KOPT-K1 (cell line): ENCODE measurements at regions not wholly inside any gene's neighbourhood (a gene's known extent, or its start where the extent isn't known, plus 50 kb on each side); places are given as distances from the start of the nearest gene placed in this dataset.

Experiments
- H3K27ac ChIP-seq: fragments of 200-600 bp; sonication (generic); 2 replicates; pipeline ENCODE4 v1.5.1; 2016; ENCODE audit warnings: antibody characterized with exemption, mild to moderate bottlenecking, low read depth, low read length; ENCODE audit not compliant: poor library complexity, severe bottlenecking
- H3K36me3 ChIP-seq: fragments of 200-600 bp; sonication (generic); 2 replicates; pipeline ENCODE4 v1.5.1; 2017; ENCODE audit warnings: antibody characterized with exemption, mild to moderate bottlenecking, low read length, moderate library complexity; ENCODE audit not compliant: insufficient read depth
- H3K9me3 ChIP-seq: fragments of 200-600 bp; sonication (generic); 2 replicates; pipeline ENCODE4 v1.5.1; 2017; ENCODE audit warnings: antibody characterized with exemption, low read length, mild to moderate bottlenecking; ENCODE audit not compliant: insufficient read depth, poor library complexity, severe bottlenecking

DNA sequence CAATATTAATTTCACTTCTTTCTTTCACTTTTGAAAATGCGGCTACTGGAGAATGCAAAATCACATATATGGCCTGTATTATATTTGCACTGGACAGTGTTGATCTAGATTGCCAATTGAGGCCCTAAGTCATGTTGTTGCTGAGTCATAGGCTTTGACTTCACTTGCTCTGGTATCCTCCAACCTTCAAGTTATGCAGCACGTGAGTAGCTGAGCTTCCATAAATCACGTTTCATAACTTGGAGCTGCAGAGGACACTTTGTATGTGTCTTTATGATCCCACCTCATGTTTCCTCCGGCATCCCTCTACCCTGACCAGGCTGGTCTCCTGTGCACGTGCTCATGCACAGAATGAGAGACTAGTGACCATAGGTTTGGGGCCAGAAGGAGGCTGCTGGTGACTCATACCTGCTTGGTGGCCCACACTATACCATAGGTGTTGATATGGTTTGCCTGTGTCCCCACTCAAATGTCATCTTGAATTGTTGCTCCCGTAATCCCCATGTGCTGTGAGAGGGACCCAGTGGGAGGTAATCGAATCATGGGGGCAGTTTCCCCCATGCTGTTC, 103.0 kb upstream of the TSPAN2 start:
- no peaks in the 10 kb centered on the region for H3K36me3 ChIP-seq
- H3K27ac ChIP-seq = no peak overlapping the region
- no peaks in the 10 kb centered on the region for H3K9me3 ChIP-seq

GRCh38 chr1:115191691-115192090, 102.4 kb upstream of the TSPAN2 start:
- H3K36me3 ChIP-seq = no peaks in the 10 kb centered on the region
- no peaks in the 10 kb centered on the region for H3K9me3 ChIP-seq
- H3K27ac ChIP-seq = no peak overlapping the region

GRCh38 chr1:115190540-115191170, 101.4 kb upstream of the TSPAN2 start:
- Histone ChIP-seq H3K36me3 (no peaks in the 10 kb centered on the region), H3K9me3 (no peaks in the 10 kb centered on the region), H3K27ac (no peak overlapping the region)

- Histone ChIP-seq H3K36me3 (no peaks in the 10 kb centered on the region), H3K9me3 (no peaks in the 10 kb centered on the region), H3K27ac (no peak overlapping the region)
Observed at GRCh38 chr1:115189814-115190539, 100.7 kb upstream of the TSPAN2 start.

GRCh38 chr1:115188680-115189395, 99.5 kb upstream of the TSPAN2 start:
- H3K9me3 ChIP-seq = no peaks in the 10 kb centered on the region
- H3K36me3 ChIP-seq = no peaks in the 10 kb centered on the region
- no peak overlapping the region for H3K27ac ChIP-seq

DNA sequence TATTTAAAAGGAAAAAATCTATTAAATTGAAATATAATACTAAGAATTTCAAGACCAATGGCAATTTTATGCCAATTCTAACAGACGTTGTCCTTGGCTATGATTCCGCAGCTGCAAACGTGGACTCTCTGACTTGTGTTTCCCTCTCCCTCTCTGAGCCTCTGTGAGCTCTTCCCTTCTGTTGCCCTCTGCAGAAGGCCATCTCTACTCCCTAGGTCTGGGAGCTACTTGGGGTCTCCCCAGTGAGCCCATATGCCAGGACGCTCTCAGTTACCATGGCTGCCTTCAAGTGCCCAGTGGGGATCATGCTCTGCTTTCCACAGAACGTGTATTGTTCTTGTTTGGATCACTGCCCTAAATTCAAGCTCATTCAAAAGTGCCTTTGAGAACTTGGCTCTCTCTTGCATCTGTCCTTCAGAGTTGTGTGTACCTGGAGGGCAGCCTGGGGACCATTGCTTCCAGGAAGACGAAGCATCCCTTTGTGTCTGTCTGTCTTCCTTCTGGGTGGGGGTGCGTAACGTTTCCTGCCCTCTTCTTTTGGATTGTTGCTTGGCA, 97.5 kb upstream of the TSPAN2 start:
- no peaks in the 10 kb centered on the region for H3K9me3 ChIP-seq
- H3K27ac ChIP-seq = no peak overlapping the region
- no peaks in the 10 kb centered on the region for H3K36me3 ChIP-seq

DNA sequence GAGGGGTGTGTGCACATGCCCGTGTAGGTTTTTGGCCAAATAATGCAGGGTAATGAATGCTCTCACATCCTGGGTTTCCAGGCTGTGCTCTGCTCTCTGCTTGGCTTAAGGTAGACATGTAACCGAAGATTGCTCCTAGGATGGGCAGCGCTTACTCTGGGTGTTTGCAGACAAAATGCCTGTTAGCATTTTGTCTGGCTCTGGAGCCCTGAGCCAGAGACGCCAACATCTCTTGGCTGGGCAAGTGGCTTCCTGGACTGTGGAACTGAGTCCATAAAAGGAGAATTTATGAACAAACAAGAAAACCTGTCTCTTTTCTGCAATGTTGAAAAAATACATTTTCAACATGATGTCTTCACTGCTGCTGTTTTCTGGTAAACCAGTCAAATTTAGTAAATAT, 96.0 kb upstream of the TSPAN2 start:
- Histone ChIP-seq H3K27ac (no peak overlapping the region), H3K36me3 (no peaks in the 10 kb centered on the region)

GRCh38 chr1:115184951-115185331, 95.6 kb upstream of the TSPAN2 start:
- no peaks in the 10 kb centered on the region for H3K9me3 ChIP-seq
- H3K36me3 ChIP-seq = no peaks in the 10 kb centered on the region
- no peak overlapping the region for H3K27ac ChIP-seq

More for the DNA sequence above, 96.0 kb upstream of the TSPAN2 start:
- no peaks in the 10 kb centered on the region for H3K9me3 ChIP-seq

GRCh38 chr1:115184260-115184950, 95.1 kb upstream of the TSPAN2 start:
- Histone ChIP-seq H3K9me3 (no peaks in the 10 kb centered on the region), H3K36me3 (no peaks in the 10 kb centered on the region), H3K27ac (no peak overlapping the region)

DNA sequence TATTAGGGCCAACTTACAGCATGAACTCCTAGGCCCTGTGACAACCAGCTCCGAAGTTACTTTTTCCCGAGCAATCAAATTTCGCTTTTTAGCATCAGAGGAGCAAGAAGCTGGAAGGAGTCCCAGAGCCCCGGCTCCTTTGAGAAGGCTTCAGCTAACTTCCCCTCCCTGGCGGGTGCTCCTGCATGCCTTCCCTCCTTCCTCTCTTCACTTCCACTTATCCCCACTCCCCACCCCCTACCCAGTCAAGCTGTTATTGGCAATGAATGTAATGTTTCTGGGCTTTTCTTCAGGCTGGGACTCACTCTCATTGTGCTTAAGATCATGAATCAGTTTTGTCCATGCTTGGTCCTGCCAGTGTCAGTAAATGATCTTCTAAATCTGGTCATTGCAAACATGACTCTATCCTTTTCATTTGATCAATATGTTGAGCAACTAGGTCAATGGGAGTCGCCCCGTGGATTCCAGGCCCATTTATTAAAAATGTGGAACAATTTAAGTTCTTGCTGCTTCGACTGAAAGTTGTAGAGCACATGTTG, 94.5 kb upstream of the TSPAN2 start:
- Histone ChIP-seq H3K9me3 (no peaks in the 10 kb centered on the region), H3K27ac (no peak overlapping the region), H3K36me3 (no peaks in the 10 kb centered on the region)

- H3K36me3 ChIP-seq = no peaks in the 10 kb centered on the region
- no peak overlapping the region for H3K27ac ChIP-seq
- H3K9me3 ChIP-seq = no peaks in the 10 kb centered on the region
Observed at GRCh38 chr1:115183158-115183557, 93.9 kb upstream of the TSPAN2 start.

DNA sequence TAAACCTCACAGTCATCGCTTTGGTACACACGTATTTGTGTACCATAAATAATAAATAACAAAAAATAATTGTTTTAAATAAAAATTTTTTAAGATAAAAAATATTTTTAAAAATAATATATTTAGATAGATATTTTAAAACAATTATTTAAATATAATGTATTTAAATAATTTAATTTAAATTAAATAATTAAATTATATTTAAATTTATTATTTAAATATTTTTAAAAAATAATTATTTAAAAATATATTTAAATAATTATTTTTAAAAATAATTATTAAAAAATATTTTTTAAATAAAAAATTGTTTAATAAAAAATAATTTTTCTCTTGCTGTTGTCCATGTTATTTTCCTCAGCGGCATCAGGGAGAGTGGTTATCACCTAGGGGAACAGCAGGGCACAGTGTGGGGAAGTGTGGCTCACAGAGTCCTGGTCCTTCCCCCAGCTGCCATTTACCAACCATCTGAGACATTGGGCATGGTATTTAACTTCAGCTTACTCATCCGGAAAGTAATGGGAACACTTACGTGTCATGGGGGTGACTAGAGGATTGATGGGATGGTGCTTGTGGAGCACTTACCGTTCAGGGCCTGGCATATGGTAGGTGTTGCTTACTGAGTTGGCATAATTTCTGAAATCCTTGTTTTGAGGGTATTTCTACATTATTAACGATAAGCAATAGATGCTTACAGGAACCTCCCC, 92.9 kb upstream of the TSPAN2 start:
- Histone ChIP-seq H3K27ac (no peak overlapping the region), H3K36me3 (no peaks in the 10 kb centered on the region), H3K9me3 (no peaks in the 10 kb centered on the region)

GRCh38 chr1:115181231-115181630, 91.9 kb upstream of the TSPAN2 start:
- H3K9me3 ChIP-seq = no peaks in the 10 kb centered on the region
- H3K27ac ChIP-seq = no peak overlapping the region
- H3K36me3 ChIP-seq = no peaks in the 10 kb centered on the region
